Stomach (tissue), 8 donors: ENCODE measurements at regions not wholly inside any gene's neighbourhood (a gene's known extent, or its start where the extent isn't known, plus 50 kb on each side); places are given as distances from the start of the nearest gene placed in this dataset.

Experiments
- DNase-seq, 2 donors: peaks; one replicate each; pipeline versions ENCODE4 v3.0.0 to v3.0.0-alpha.2; 2013 to 2019
- H3K27ac ChIP-seq, 5 donors: fragments of 200-600 bp in 4 of 5; sonication (generic) in 4 of 5; one replicate each; pipeline ENCODE4 v1.5.1; 2013 to 2019; ENCODE audit warnings: mild to moderate bottlenecking in 1 of 5, moderate library complexity in 1 of 5
- H3K27me3 ChIP-seq, 3 donors: fragments of 200-600 bp; sonication (generic); one replicate each; pipeline ENCODE4 v1.5.1; 2017 to 2019; ENCODE audit warnings: mixed run types in 1 of 3
- H3K36me3 ChIP-seq, 4 donors: fragments of 200-600 bp; sonication (generic); 1 replicate in 3 of 4; 2 replicates in 1 of 4; pipeline ENCODE4 v1.5.1; 2016 to 2019
- H3K4me1 ChIP-seq, 4 donors: fragments of 200-600 bp; sonication (generic); one replicate each; pipeline ENCODE4 v1.5.1; 2016 to 2019
- H3K4me3 ChIP-seq, 4 donors: fragments of 200-600 bp; sonication (generic) in 3 of 4; one replicate each; pipeline ENCODE4 v1.5.1; 2016 to 2019; ENCODE audit warnings: mild to moderate bottlenecking in 1 of 4
- H3K9me3 ChIP-seq, 4 donors: fragments of 200-600 bp; sonication (generic); one replicate each; pipeline ENCODE4 v1.5.1; 2016 to 2019
- CTCF ChIP-seq, 7 experiments: fragments of 450-650 bp in 4 of 7; fragments of 200-600 bp in 3 of 7; sonication (generic) in 3 of 7; IDR thresholded peaks; one replicate each; pipeline ENCODE4 v1.5.1; 2016 to 2019; ENCODE audit warnings: antibody characterized with exemption in 7 of 7, control low read depth in 2 of 7, mild to moderate bottlenecking in 1 of 7
- EP300 ChIP-seq: sonication (generic); formaldehyde crosslinking; IDR thresholded peaks from one replicate; pipeline ENCODE4 v1.6.1; 2017; ENCODE audit warnings: antibody characterized with exemption
- POLR2A ChIP-seq, 4 donors: fragments of 450-650 bp; IDR thresholded peaks; one replicate each; pipeline ENCODE4 v1.6.1; 2016; ENCODE audit warnings: antibody characterized with exemption in 4 of 4, control low read depth in 2 of 4, mild to moderate bottlenecking in 1 of 4, moderate library complexity in 1 of 4
- POLR2AphosphoS5 ChIP-seq, 3 donors: sonication (generic); formaldehyde crosslinking; IDR thresholded peaks; one replicate each; pipeline ENCODE4 v1.6.1; 2016; ENCODE audit warnings: antibody characterized with exemption in 3 of 3
- WGBS, 5 donors: extraction: QIAGEN DNeasy Blood & Tissue Kit in 3 of 5; methylation state at CpG; one replicate each; pipeline versions ENCODE4 v1.1.5 to v1.1.7; 2013 to 2018; 5-methylcytosine and 5-hydroxymethylcytosine counted together
- intact Hi-C: fragments of 100-400 bp; cut with DNase I; formaldehyde crosslinking; loops from one replicate; pipeline ENCODE4 v1.15.1; 2023; ENCODE audit warnings: low total_unique reads
- donor health status: healthy with polysubstance abuse.
- donor health status: Bipolar disorder and iron deficiency.
- donor health status: healthy.

DNA sequence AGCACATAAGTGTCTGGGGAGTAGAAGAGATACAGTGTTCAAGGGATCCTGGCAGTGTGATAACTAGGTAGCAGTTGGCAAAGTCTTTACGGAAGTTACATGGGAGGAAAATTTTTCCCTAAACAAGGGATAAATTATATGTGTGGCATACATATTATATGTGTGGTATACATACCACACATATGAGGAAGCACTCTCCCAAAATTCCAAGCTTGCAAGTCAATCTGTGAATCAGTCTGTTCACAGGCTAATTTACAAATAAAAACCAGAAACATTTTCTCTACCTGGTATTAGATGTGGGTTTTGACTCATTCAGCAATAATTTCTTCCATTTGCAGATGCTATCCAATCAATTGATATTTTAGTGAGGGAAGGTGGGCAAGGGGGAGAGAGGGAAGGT, 110.0 kb downstream of the ISOC1 start:
- Histone ChIP-seq H3K27ac (no peak overlapping the region), H3K4me1 (no peaks in the 10 kb centered on the region), H3K9me3 (peaks cover 0 to 13% (median 2%) of the 10 kb centered on the region in 4 donors), H3K36me3 (no peaks in the 10 kb centered on the region), H3K4me3 (no peak overlapping the region), H3K27me3 (no peaks in the 10 kb centered on the region)
- WGBS, 5 donors: 85 to 95% (median 91%) methylated on average over 1 of the region's 1 CpG
- intact Hi-C loops: no loop called here
- TF ChIP-seq POLR2A (IDR thresholded peaks at IDR 0.05) (no peak), CTCF (IDR thresholded peaks at IDR 0.05) (no peak), EP300 (no peak), POLR2AphosphoS5 (IDR thresholded peaks at IDR 0.05) (no peak)
- no peak for DNase-seq

DNA sequence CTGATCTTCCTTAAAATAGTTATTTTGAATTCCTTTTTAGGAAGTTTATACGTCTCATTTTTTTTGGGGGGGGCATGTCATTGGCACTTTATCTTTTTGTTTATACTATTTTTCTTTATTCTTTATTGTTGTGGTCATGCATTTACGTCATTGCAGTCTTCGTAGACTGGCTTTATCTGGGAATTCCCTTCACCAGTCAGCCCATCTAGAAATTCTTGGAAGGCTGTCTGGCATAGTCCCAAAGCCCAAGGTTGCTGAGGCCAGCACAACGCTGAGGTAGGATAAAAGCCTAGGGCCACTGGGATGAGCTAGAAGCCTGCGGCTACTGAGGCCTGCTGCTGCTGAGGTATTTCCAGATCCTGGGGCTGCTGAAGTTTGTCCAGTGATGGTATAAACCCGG, 121.5 kb downstream of the ISOC1 start:
- 86 to 94% (median 88%) methylated on average over 6 of the region's 6 CpGs for WGBS, 5 donors
- intact Hi-C loops: no loop called here

GRCh38 chr5:129217179-129217578, 122.6 kb downstream of the ISOC1 start:
- H3K4me1 ChIP-seq: no peaks in the 10 kb centered on the region
- intact Hi-C loops: no loop called here
- WGBS, 5 donors: 86 to 92% (median 89%) methylated on average over 3 of the region's 3 CpGs
- TF ChIP-seq POLR2A (IDR thresholded peaks at IDR 0.05): no peak
- no peak for TF ChIP-seq EP300
- no peak for TF ChIP-seq POLR2AphosphoS5 (IDR thresholded peaks at IDR 0.05)
- no peak for TF ChIP-seq CTCF (IDR thresholded peaks at IDR 0.05)
- H3K27me3 ChIP-seq: no peaks in the 10 kb centered on the region
- H3K4me3 ChIP-seq: no peak overlapping the region
- peaks cover 0 to 44% (median 18%) of the 10 kb centered on the region in 4 donors for H3K9me3 ChIP-seq
- DNase-seq: no peak
- H3K27ac ChIP-seq: no peak overlapping the region
- no peaks in the 10 kb centered on the region for H3K36me3 ChIP-seq

More for the DNA sequence above, 121.5 kb downstream of the ISOC1 start:
- TF ChIP-seq POLR2AphosphoS5 (IDR thresholded peaks at IDR 0.05) (no peak), EP300 (no peak), CTCF (IDR thresholded peaks at IDR 0.05) (no peak), POLR2A (IDR thresholded peaks at IDR 0.05) (no peak)
- Histone ChIP-seq H3K27me3 (no peaks in the 10 kb centered on the region), H3K27ac (no peak overlapping the region), H3K4me3 (no peak overlapping the region), H3K9me3 (peaks cover 0 to 56% (median 28%) of the 10 kb centered on the region in 4 donors), H3K36me3 (no peaks in the 10 kb centered on the region), H3K4me1 (no peaks in the 10 kb centered on the region)
- no peak for DNase-seq

GRCh38 chr5:129223178-129223577, 128.6 kb downstream of the ISOC1 start:
- Histone ChIP-seq H3K9me3 (peaks cover 0 to 7% (median 0%) of the 10 kb centered on the region in 4 donors), H3K27ac (no peak overlapping the region), H3K4me3 (no peak overlapping the region), H3K36me3 (no peaks in the 10 kb centered on the region), H3K27me3 (no peaks in the 10 kb centered on the region), H3K4me1 (no peaks in the 10 kb centered on the region)
- 45 to 70% (median 51%) methylated on average over 2 of the region's 2 CpGs for WGBS, 5 donors
- intact Hi-C loops: no loop called here
- DNase-seq: no peak
- TF ChIP-seq EP300: no peak
- TF ChIP-seq POLR2A (IDR thresholded peaks at IDR 0.05): no peak
- TF ChIP-seq CTCF (IDR thresholded peaks at IDR 0.05): no peak
- TF ChIP-seq POLR2AphosphoS5 (IDR thresholded peaks at IDR 0.05): no peak
